HG03045 (cell line): ENCODE measurements at regions not wholly inside any gene's neighbourhood (a gene's known extent, or its start where the extent isn't known, plus 50 kb on each side); places are given as distances from the start of the nearest gene placed in this dataset.
"Not testable (repeated sequence)": the region's sequence is repeated elsewhere in the genome, so short reads cannot be mapped to it uniquely, and the experiment has no call there.

Experiments
- ATAC-seq: cut with Tn5 transposase; IDR thresholded peaks from one replicate; pipeline ENCODE4 v1.9.1; 2021; ENCODE audit warnings: mild to moderate bottlenecking, moderate library complexity; ENCODE audit not compliant: unreplicated experiment

- ATAC-seq, result no peak
Observed at GRCh38 chr5:155113888-155114287, 100.3 kb downstream of the KIF4B start.

- ATAC-seq, result no peak
Observed at GRCh38 chr5:155114655-155115054, 101.1 kb downstream of the KIF4B start.

- ATAC-seq, result no peak
Observed at GRCh38 chr5:155116456-155117251, 103.1 kb downstream of the KIF4B start.

GRCh38 chr5:155125551-155126095, 112.1 kb downstream of the KIF4B start:
- ATAC-seq, result no peak

GRCh38 chr5:155126573-155126972, 113.0 kb downstream of the KIF4B start:
- no peak for ATAC-seq

GRCh38 chr5:155127552-155127951, 114.0 kb downstream of the KIF4B start:
- ATAC-seq, result no peak

- no peak for ATAC-seq
Observed at GRCh38 chr5:155128786-155129512, 115.4 kb downstream of the KIF4B start.

GRCh38 chr5:155129513-155129880, 115.9 kb downstream of the KIF4B start:
- no peak for ATAC-seq

- no peak for ATAC-seq
Observed at GRCh38 chr5:155134130-155134529, 120.6 kb downstream of the KIF4B start.

- ATAC-seq, result no peak
Observed at GRCh38 chr5:155136216-155136850, 122.8 kb downstream of the KIF4B start.

GRCh38 chr5:155137683-155138082, 124.1 kb downstream of the KIF4B start:
- no peak for ATAC-seq

GRCh38 chr5:155140646-155141045, 127.1 kb downstream of the KIF4B start:
- ATAC-seq, result no peak

GRCh38 chr5:155144956-155145355, 131.4 kb downstream of the KIF4B start:
- no peak for ATAC-seq

GRCh38 chr5:155147222-155147621, 133.7 kb downstream of the KIF4B start:
- ATAC-seq, result no peak

- no peak for ATAC-seq
Observed at GRCh38 chr5:155148694-155149093, 135.1 kb downstream of the KIF4B start.

- no peak for ATAC-seq
Observed at GRCh38 chr5:155150012-155150411, 136.5 kb downstream of the KIF4B start.

GRCh38 chr5:155154973-155155372, 141.4 kb downstream of the KIF4B start:
- no peak for ATAC-seq

- not testable (repeated sequence) for ATAC-seq
Observed at GRCh38 chr5:155163084-155163483, 149.5 kb downstream of the KIF4B start.

- no peak for ATAC-seq
Observed at GRCh38 chr5:155167736-155168135, 154.2 kb downstream of the KIF4B start.

GRCh38 chr5:155181542-155181941, 168.0 kb downstream of the KIF4B start:
- no peak for ATAC-seq

- no peak for ATAC-seq
Observed at GRCh38 chr5:155189476-155189875, 175.9 kb downstream of the KIF4B start.

- no peak for ATAC-seq
Observed at GRCh38 chr5:155189981-155190380, 176.4 kb downstream of the KIF4B start.
